ENCODE measurements at regions not wholly inside any gene's neighbourhood (a gene's known extent, or its start where the extent isn't known, plus 50 kb on each side); places are given as distances from the start of the nearest gene placed in this dataset.
"Not testable (repeated sequence)": the region's sequence is repeated elsewhere in the genome, so short reads cannot be mapped to it uniquely, and the experiment has no call there.

DNA sequence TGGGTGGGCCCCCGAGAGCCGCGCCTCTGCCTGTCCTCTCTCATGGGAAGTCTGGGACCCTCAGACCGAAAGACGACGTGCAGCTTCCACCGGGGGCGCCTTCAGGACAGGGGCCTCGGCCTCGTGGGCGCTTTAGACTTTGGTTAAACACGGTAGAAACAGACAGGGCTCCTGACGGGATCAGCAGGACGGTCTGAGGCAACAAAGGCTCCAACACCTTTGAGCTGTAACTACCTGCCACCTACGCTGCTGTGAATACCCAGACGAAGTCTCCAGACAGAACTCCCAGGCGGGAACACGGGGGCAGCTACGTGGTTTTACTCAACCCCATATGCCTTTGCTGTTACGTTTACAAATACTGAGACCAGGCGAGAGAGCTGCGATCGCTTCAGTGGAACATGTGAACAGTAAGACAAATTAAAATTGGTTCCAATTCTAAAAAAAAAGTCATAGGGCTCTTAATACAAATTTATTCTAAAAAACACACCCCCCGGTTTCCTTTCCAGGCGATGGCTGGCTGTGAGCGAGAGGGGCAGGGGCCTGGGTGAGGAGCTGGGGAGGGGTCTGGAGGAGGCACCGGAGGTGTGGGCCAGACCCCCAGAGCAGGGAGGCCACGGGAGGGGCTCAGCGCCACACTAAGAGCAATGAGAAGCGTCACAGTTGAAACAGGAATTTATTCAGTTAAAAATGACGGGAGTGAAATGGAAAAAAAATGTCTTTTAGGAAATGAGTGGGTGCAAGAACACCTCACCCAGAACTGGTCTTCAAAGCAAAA lies 453.2 kb downstream of the QKI start:
- H3K4me2 ChIP-seq: no peak overlapping the region
- H3K9me3 ChIP-seq (replicated peaks in 1 of 11): no peaks in the 10 kb centered on the region

DNA sequence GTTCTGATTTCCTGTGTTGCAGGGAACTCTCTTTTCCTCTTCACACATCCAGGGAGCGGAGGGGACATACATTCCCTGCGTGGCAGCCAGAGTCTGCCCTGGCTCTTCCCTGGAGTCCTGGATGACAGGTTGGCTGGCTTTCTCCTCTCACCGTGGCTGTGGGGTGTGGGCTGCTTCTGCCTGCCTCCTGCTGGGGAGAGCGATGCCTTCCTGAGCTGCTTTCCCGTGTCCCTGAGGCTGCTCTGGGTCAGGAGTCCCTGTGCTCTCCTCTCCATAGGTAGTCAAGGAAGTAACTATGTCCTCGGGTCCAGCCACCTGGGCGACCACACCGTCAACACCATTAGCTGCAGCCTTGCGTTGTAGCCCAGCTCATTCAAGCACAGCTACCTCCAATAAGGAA lies 451.7 kb downstream of the QKI start:
- H3K4me3 ChIP-seq: no peak overlapping the region
- H3K9me3 ChIP-seq (replicated peaks in 1 of 11): no peaks in the 10 kb centered on the region
- H3K4me2 ChIP-seq: peak overlapping the region in 3 of 11 experiments; percentile 20 to 56 (median 54); a peak in 5 of 22 replicates
- H3K27ac ChIP-seq: no peak overlapping the region
- H3K27me3 ChIP-seq: peaks cover 10 to 32% (median 26%) of the 10 kb centered on the region in 11 experiments
- no peaks in the 10 kb centered on the region for H3K36me3 ChIP-seq
- no peak for TF ChIP-seq Cebpa-rat (IDR thresholded peaks at IDR 0.05)
- no peaks in the 10 kb centered on the region; a peak in 2 of 22 replicates for H4K20me1 ChIP-seq
- no peak overlapping the region for H3K9ac ChIP-seq
- H3K4me1 ChIP-seq: peaks cover 0 to 14% (median under 1%) of the 10 kb centered on the region in 10 experiments; a peak in 10 of 20 replicates

More for the DNA sequence above, 453.2 kb downstream of the QKI start:
- H3K4me3 ChIP-seq: no peak overlapping the region
- no peak for TF ChIP-seq Cebpa-rat (IDR thresholded peaks at IDR 0.05)
- H3K4me1 ChIP-seq: peaks cover 0 to 14% (median 0%) of the 10 kb centered on the region in 10 experiments; a peak in 7 of 20 replicates
- H3K36me3 ChIP-seq: no peaks in the 10 kb centered on the region
- H4K20me1 ChIP-seq: no peaks in the 10 kb centered on the region
- H3K27ac ChIP-seq: no peak overlapping the region
- peaks cover 0 to 17% (median 11%) of the 10 kb centered on the region in 11 experiments; a peak in 13 of 22 replicates for H3K27me3 ChIP-seq
- H3K9ac ChIP-seq: no peak overlapping the region

DNA sequence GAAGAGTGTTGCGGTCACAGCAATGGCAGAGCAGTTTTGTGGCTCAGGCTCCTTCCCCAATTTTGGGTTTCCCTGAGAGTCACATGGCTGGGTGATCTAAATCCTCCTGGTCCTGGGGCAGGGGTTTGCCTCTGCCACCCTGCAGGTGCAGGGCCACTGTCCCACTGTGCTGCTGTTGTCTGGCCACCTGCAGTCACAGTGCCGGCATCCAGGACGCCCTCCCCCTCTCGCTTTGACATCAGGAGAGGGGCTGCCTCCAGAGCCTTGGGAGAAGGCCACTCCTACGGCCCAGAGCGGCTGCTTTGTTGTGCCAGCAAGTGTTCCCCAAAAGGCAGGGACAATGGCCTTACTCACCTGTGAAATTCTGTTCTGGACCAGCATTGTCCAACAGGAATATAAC lies 449.0 kb downstream of the QKI start:
- peaks cover 5 to 10% (median 6%) of the 10 kb centered on the region in 11 experiments; a peak in 15 of 22 replicates for H3K9me3 ChIP-seq (replicated peaks in 1 of 11)
- no peaks in the 10 kb centered on the region for H3K36me3 ChIP-seq
- H3K4me1 ChIP-seq: peaks cover 10 to 24% (median 14%) of the 10 kb centered on the region in 10 experiments
- no peak overlapping the region for H3K9ac ChIP-seq
- H3K27ac ChIP-seq: no peak overlapping the region
- peaks cover 29 to 59% (median 52%) of the 10 kb centered on the region in 11 experiments for H3K27me3 ChIP-seq
- H3K4me2 ChIP-seq: no peak overlapping the region
- H3K4me3 ChIP-seq: no peak overlapping the region
- no peak for TF ChIP-seq Cebpa-rat (IDR thresholded peaks at IDR 0.05)
- no peaks in the 10 kb centered on the region; a peak in 2 of 22 replicates for H4K20me1 ChIP-seq

DNA sequence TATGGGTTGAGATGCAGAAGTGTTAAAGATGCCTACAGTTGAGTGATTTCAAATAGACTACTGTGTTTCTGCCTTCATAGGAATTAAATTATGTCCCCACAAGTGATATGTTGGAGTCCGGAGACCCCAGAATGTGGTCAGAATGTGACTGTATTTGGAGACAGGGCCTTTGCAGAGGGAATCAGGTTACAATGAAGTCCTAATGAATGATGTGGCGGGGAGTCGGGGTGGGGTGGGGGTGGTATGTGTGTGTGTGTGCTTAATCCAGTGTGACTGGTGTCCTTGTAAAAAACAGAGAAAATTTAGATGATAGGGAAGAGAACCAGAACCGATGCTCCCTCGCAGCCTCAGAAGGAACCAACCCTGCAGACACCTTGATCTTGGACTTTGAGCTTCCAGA lies 448.2 kb downstream of the QKI start:
- no peak overlapping the region for H3K9ac ChIP-seq
- H3K4me2 ChIP-seq: no peak overlapping the region
- TF ChIP-seq Cebpa-rat (IDR thresholded peaks at IDR 0.05): no peak
- H4K20me1 ChIP-seq: no peaks in the 10 kb centered on the region; a peak in 2 of 22 replicates
- no peak overlapping the region for H3K4me3 ChIP-seq
- H3K4me1 ChIP-seq: peaks cover 10 to 24% (median 14%) of the 10 kb centered on the region in 10 experiments
- peaks cover 29 to 64% (median 58%) of the 10 kb centered on the region in 11 experiments for H3K27me3 ChIP-seq
- H3K27ac ChIP-seq: no peak overlapping the region
- H3K9me3 ChIP-seq (replicated peaks in 1 of 11): peaks cover 7 to 16% (median 11%) of the 10 kb centered on the region in 11 experiments; a peak in 15 of 22 replicates
- H3K36me3 ChIP-seq: no peaks in the 10 kb centered on the region

DNA sequence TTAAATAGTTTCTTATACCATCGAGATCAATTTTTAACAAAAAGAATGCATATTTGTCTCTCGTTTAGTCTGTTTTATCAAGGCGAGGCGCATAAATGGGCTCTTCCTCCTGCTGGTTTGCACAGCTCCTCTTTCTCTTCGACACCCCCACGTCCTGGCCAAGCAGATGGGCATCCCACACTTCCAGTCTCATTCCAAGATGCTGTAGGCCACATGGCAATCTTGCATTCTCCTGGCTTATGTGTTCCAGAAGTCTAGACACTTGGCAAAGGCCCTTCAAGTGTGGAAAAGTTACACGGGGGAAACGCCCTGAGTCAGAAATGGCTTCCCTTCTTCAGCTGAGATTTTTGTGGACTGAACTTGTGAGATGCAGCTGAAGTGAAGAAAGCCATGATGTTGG lies 447.1 kb downstream of the QKI start:
- H3K27ac ChIP-seq: no peak overlapping the region
- peaks cover 29 to 64% (median 58%) of the 10 kb centered on the region in 11 experiments for H3K27me3 ChIP-seq
- peaks cover 7 to 16% (median 11%) of the 10 kb centered on the region in 11 experiments; a peak in 15 of 22 replicates for H3K9me3 ChIP-seq (replicated peaks in 1 of 11)
- H3K4me3 ChIP-seq: no peak overlapping the region
- no peaks in the 10 kb centered on the region; a peak in 2 of 22 replicates for H4K20me1 ChIP-seq
- H3K4me1 ChIP-seq: peaks cover 10 to 24% (median 14%) of the 10 kb centered on the region in 10 experiments
- no peak for TF ChIP-seq Cebpa-rat (IDR thresholded peaks at IDR 0.05)
- H3K9ac ChIP-seq: no peak overlapping the region
- H3K36me3 ChIP-seq: no peaks in the 10 kb centered on the region
- H3K4me2 ChIP-seq: no peak overlapping the region

DNA sequence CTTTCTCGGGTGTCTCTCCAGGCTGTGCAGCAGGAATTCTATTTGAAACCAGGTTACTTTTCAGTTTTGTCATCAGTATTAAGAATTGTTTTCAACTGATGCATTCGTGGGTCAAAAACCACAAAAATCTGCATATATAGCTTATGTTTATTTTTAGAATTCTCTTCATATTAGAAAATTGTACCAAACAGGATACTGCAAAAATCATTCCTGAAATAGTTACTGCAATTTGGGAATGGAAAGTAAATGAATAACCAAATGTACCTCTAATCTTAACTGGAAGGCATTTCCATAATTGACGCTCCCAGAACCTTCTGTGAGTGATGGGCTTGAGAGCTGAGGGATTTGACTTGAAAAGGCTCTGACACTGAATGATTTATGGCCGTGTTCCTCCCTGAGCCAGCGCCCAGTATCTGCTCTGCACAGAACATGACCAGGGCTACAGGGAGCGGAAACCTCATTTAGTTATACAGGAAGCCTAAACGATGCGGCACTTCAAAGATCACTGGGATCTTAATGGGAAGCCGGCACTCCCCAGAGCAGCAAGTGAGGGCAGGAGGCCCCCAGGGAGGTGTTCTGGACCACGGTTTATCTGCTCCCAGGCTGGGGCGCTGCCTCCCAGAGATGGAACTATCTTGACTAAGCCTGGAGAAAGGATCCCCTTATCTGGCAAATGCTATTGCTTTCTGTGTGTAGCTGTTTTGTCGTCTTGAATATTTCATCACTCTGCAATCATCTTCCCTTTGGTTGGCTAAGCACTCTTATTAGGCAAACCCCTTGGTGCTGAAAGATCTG lies 446.0 kb downstream of the QKI start:
- H3K4me2 ChIP-seq: peak overlapping the region; percentile 42 to 77 (median 56)
- no peak overlapping the region for H3K4me3 ChIP-seq

DNA sequence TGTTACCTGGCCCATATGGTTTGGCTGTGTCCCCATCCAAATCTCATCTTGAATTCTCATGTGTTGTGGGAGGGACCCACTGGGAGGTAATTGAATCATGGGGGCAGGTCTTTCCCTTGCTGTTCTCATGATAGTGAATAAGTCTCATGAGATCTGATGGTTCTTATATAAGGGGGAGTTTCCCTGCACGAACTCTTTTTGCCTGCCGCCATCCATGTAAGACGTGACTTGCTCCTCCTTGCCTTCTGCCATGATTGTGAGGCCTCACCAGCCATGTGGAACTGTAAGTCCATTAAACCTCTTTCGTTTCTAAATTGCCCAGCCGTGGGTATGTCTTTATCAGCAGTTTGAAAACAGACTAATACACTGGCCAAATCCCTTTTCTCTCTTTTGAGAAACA lies 444.4 kb downstream of the QKI start:
- H4K20me1 ChIP-seq, H3K36me3 ChIP-seq, H3K9ac ChIP-seq, H3K27ac ChIP-seq, H3K4me3 ChIP-seq, H3K4me2 ChIP-seq: not testable (repeated sequence)
- Histone ChIP-seq H3K9me3 (replicated peaks in 1 of 11) (peaks cover 7 to 16% (median 11%) of the 10 kb centered on the region in 11 experiments; a peak in 15 of 22 replicates), H3K27me3 (peaks cover 29 to 60% (median 53%) of the 10 kb centered on the region in 11 experiments), H3K4me1 (peaks cover 9 to 15% (median 12%) of the 10 kb centered on the region in 10 experiments; a peak in 18 of 20 replicates)

More for the DNA sequence above, 446.0 kb downstream of the QKI start:
- peaks cover 10 to 17% (median 14%) of the 10 kb centered on the region in 10 experiments for H3K4me1 ChIP-seq
- peak overlapping the region in 1 of 11 experiments; percentile 38; a peak in 1 of 22 replicates for H3K9ac ChIP-seq
- no peaks in the 10 kb centered on the region; a peak in 2 of 22 replicates for H4K20me1 ChIP-seq
- peaks cover 7 to 16% (median 11%) of the 10 kb centered on the region in 11 experiments; a peak in 15 of 22 replicates for H3K9me3 ChIP-seq (replicated peaks in 1 of 11)
- peaks cover 29 to 64% (median 58%) of the 10 kb centered on the region in 11 experiments for H3K27me3 ChIP-seq
- H3K27ac ChIP-seq: no peak overlapping the region
- peak in 2 of 11 experiments; percentile 53 to 62; a peak in 3 of 22 replicates for TF ChIP-seq Cebpa-rat (IDR thresholded peaks at IDR 0.05)
- no peaks in the 10 kb centered on the region for H3K36me3 ChIP-seq

DNA sequence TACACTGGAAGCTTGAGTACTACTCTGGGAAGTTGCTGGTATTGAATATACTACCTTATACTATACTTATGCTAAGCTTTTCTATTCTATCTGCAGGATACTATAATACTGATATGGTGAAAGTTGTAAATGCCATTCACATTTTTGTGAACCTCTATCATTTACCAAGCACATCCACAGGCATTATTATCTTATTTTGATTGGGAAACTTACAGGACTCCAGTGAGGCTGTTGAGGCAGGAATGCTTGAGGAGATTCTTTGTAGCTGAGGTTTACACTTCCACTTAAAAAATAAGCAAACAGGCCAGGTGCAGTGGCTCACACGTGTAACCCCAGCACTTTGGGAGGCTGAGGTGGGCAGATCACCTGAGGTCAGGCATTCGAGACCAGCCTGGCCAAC lies 442.9 kb downstream of the QKI start:
- no peak for TF ChIP-seq Cebpa-rat (IDR thresholded peaks at IDR 0.05)
- Histone ChIP-seq H3K36me3 (no peaks in the 10 kb centered on the region), H3K4me2 (no peak overlapping the region), H3K4me3 (no peak overlapping the region), H3K27ac (no peak overlapping the region), H4K20me1 (no peaks in the 10 kb centered on the region; a peak in 2 of 22 replicates), H3K4me1 (peaks cover 9 to 15% (median 12%) of the 10 kb centered on the region in 10 experiments; a peak in 18 of 20 replicates), H3K27me3 (peaks cover 29 to 46% (median 41%) of the 10 kb centered on the region in 11 experiments), H3K9me3 (replicated peaks in 1 of 11) (peaks cover 12 to 20% (median 15%) of the 10 kb centered on the region in 11 experiments; a peak in 21 of 22 replicates), H3K9ac (no peak overlapping the region)

DNA sequence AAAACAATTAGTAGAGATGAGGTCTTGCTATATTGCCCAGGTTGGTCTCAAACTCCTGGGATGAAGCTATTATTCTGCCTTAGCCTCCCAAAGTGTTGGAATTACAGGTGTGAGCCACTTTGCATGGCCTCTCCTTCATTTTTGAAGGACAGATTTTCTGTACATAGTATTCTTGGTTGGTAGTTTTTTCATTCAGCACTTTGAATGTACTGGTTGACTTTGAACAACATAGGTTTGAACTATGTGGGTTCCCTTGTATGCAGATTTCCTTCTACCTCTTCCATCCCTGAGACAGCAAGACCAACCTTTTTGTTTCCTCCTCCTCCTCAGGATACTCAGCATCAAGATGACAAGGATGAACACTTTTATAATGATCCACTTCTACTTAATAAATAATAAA lies 436.4 kb downstream of the QKI start:
- Histone ChIP-seq H3K9ac (no peak overlapping the region), H3K4me2 (no peak overlapping the region), H3K27me3 (no peaks in the 10 kb centered on the region; a peak in 1 of 22 replicates), H3K27ac (no peak overlapping the region), H3K36me3 (no peaks in the 10 kb centered on the region; a peak in 1 of 22 replicates), H4K20me1 (no peaks in the 10 kb centered on the region), H3K9me3 (replicated peaks in 1 of 11) (peaks cover 19 to 37% (median 26%) of the 10 kb centered on the region in 11 experiments), H3K4me1 (no peaks in the 10 kb centered on the region), H3K4me3 (no peak overlapping the region)
- TF ChIP-seq Cebpa-rat (IDR thresholded peaks at IDR 0.05): no peak

Measured in BLaER1 treated with 17β-estradiol and CSF1 and Interleukin-3, amounts not matched to agents 10 nM and 100 nM (cell line).